ENCODE measurements at regions not wholly inside any gene's neighbourhood (a gene's known extent, or its start where the extent isn't known, plus 50 kb on each side); places are given as distances from the start of the nearest gene placed in this dataset.

DNA sequence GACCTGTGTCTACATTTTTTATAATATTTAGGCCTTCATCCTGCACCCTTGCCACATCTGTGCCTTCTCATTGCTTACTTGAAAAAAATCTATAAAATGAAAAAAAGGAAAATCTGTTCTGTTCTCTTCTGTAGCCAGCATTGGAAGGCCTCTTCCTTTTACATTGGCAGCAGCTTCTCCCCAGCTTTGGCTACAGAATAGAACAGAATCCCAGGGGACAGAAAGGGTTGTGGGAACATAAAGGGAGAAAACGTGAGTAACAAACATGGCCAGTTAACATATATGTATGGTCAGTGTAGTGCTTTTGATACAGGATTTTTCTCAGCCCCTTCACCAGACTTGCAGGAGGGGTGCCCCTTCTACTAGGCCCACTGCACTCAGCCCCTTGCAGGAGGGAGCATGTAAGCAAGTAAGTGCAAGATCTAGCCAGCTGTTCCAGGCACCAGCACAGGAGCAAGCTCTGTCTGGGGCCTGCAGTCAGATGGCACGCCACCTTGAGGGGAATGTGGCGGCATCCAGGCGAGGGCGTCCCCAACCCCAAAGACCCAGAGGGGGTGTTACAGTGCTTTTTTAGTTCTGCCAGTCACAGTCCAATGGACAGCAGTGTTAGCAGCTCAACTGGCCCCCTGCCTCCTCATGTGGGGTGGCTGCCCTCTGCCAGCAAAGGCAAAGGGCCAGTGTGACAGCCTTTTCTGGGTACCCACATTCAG lies 330.5 kb upstream of the ZNF462 start:
- no peak for TF ChIP-seq EP300 (IDR thresholded peaks at IDR 0.05)
- TF ChIP-seq POLR2A (IDR thresholded peaks at IDR 0.05), result no peak
- TF ChIP-seq, protein P1, sequence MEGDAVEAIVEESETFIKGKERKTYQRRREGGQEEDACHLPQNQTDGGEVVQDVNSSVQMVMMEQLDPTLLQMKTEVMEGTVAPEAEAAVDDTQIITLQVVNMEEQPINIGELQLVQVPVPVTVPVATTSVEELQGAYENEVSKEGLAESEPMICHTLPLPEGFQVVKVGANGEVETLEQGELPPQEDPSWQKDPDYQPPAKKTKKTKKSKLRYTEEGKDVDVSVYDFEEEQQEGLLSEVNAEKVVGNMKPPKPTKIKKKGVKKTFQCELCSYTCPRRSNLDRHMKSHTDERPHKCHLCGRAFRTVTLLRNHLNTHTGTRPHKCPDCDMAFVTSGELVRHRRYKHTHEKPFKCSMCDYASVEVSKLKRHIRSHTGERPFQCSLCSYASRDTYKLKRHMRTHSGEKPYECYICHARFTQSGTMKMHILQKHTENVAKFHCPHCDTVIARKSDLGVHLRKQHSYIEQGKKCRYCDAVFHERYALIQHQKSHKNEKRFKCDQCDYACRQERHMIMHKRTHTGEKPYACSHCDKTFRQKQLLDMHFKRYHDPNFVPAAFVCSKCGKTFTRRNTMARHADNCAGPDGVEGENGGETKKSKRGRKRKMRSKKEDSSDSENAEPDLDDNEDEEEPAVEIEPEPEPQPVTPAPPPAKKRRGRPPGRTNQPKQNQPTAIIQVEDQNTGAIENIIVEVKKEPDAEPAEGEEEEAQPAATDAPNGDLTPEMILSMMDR (IDR thresholded peaks at IDR 0.05), result no peak
- DNase-seq (ENCODE audit: low spot score in 2 of 2), result no peak

DNA sequence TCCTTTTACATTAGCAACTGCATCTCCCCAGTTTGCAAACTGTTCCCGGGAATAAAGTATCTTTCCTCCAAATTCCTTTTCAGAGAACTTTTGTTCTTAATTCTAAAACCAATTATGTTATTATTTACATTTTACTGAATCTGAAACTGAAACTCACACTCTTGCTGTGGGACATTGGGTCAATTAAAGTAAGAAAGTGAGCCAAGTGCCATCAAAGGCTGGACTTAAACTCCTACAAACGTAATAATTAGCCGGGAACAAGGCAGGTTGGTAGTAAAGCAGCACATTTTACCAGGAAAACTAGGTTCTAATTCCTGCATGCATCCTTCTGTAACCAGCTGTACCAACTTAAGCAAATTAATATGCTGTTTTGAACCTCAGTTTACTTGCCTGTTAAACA lies 328.2 kb upstream of the ZNF462 start:
- Histone ChIP-seq H3K4me1 (peaks cover 0 to 8% (median 0%) of the 10 kb centered on the region in 4 donors), H3K36me3 (no peaks in the 10 kb centered on the region), H3K9me3 (no peaks in the 10 kb centered on the region), H3K27me3 (no peaks in the 10 kb centered on the region), H3K4me3 (no peak overlapping the region), H3K27ac (no peak overlapping the region)
- WGBS, 2 donors, result 64 to 72% methylated on average over 3 of the region's 3 CpGs
- TF ChIP-seq EP300 (IDR thresholded peaks at IDR 0.05) (no peak), POLR2A (IDR thresholded peaks at IDR 0.05) (no peak)
- TF ChIP-seq, protein P1 (IDR thresholded peaks at IDR 0.05), result no peak
- DNase-seq (ENCODE audit: low spot score in 2 of 2), result no peak

More for the DNA sequence above, 330.5 kb upstream of the ZNF462 start:
- Histone ChIP-seq H3K36me3 (no peaks in the 10 kb centered on the region), H3K9me3 (no peaks in the 10 kb centered on the region), H3K27me3 (no peaks in the 10 kb centered on the region), H3K4me3 (no peak overlapping the region), H3K27ac (no peak overlapping the region), H3K4me1 (peaks cover 0 to 8% (median 0%) of the 10 kb centered on the region in 4 donors)
- 68 to 92% methylated on average over 3 to 5 of the region's 5 CpGs for WGBS, 2 donors

DNA sequence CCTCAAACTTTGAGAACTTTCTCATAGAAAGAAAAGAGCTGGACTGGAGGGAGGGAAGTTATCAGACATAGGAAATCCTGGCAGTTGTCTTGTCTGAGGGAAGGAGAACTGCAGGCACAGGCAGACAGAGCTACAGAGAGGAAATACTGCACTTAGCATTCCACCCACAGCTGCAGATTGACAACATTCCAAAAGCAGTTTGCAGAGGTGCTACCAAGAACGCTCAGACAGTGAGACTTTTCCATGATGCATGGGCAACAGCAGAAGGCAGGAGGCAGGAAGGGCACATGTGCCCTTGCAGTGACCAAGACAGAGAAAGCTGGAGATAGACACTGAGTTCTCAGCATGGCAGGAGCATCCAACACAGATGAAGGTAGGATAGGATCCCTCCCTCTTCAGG lies 327.5 kb upstream of the ZNF462 start:
- WGBS, 2 donors, result 12 to 13% methylated on average over 1 of the region's 1 CpG
- no peak overlapping the region for H3K27ac ChIP-seq
- TF ChIP-seq EP300 (IDR thresholded peaks at IDR 0.05) (no peak), POLR2A (IDR thresholded peaks at IDR 0.05) (no peak)
- TF ChIP-seq, protein P1 (IDR thresholded peaks at IDR 0.05), result no peak
- H3K4me3 ChIP-seq, result no peak overlapping the region
- H3K36me3 ChIP-seq, result no peaks in the 10 kb centered on the region
- no peak for DNase-seq (ENCODE audit: low spot score in 2 of 2)
- H3K9me3 ChIP-seq, result no peaks in the 10 kb centered on the region
- H3K4me1 ChIP-seq, result peaks cover 0 to 8% (median 0%) of the 10 kb centered on the region in 4 donors
- H3K27me3 ChIP-seq, result no peaks in the 10 kb centered on the region

DNA sequence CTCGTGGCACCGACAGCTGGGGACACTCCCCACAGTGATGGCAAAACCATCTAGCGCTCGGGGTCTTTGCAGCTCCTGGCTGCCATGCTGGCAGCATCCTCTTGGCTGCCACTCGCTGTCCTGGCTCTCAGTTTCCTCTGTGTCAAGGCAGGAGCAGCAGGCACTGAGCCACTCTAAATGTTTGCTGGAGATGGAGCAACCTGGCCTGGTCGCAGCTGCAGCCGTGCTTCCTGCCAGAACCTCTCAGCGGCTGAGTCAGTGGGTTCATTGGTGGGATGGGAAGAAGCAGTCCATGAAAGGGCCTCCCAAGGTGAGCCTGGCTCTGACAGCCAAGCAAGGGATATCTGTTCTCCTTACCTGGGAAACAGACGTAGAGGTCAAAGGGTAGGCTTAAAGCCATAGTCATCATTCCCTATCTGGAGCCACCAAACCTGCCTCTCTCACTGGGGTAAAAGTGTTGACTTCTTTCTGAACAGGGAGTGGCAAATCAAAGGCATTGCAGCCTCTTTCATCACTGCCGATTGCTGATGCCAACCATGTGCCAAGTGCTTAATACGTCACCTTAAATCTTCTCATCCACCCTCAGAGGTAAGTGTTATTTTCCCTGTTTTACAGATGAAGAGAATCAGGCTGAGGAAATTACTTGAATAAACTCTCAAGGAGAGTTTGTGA lies 304.8 kb upstream of the ZNF462 start:
- Histone ChIP-seq H3K9me3 (peaks cover 0 to 12% (median 1%) of the 10 kb centered on the region in 4 donors), H3K36me3 (no peaks in the 10 kb centered on the region), H3K27me3 (no peaks in the 10 kb centered on the region), H3K4me3 (no peak overlapping the region), H3K4me1 (no peaks in the 10 kb centered on the region), H3K27ac (no peak overlapping the region)
- DNase-seq (ENCODE audit: low spot score in 2 of 2), result no peak
- TF ChIP-seq, protein P1 (IDR thresholded peaks at IDR 0.05), result no peak
- TF ChIP-seq POLR2A (IDR thresholded peaks at IDR 0.05) (no peak), EP300 (IDR thresholded peaks at IDR 0.05) (no peak)
- WGBS, 2 donors, result 80 to 88% methylated on average over 10 to 11 of the region's 11 CpGs

DNA sequence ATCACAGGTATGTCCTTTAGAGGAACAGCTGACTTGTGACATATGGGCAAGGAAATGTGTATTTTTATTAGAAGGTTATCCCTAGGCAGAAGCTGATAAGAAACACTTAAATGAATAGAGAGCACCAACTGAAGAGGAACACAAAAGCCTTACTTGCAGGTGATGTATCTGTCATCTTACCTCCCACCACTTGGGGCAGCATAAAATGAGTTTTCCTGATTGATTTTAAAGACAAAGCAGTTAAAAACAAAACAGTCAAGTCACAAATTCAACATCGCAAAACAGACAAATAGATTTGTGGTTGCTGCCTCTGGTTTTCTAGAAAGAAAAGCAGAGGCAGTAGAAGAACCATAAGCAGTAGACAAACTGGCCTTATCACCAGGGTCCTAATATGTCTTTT lies 302.4 kb upstream of the ZNF462 start:
- no peak overlapping the region for H3K4me3 ChIP-seq
- H3K9me3 ChIP-seq, result peaks cover 0 to 1% (median 0%) of the 10 kb centered on the region in 4 donors
- H3K4me1 ChIP-seq, result no peaks in the 10 kb centered on the region
- DNase-seq (ENCODE audit: low spot score in 2 of 2), result no peak
- H3K27ac ChIP-seq, result no peak overlapping the region
- no peaks in the 10 kb centered on the region for H3K36me3 ChIP-seq
- 98 to 100% methylated on average over 1 of the region's 1 CpG for whole genome bisulfite sequencing, 2 donors
- TF ChIP-seq EP300 (IDR thresholded peaks at IDR 0.05), result no peak
- no peaks in the 10 kb centered on the region for H3K27me3 ChIP-seq
